WI38 (cell line): ENCODE measurements at regions not wholly inside any gene's neighbourhood (a gene's known extent, or its start where the extent isn't known, plus 50 kb on each side); places are given as distances from the start of the nearest gene placed in this dataset.

Source experiments
- H3K4me3 ChIP-seq: 2 replicates; pipeline ENCODE4 v1.5.1; 2011; ENCODE audit warnings: low read depth, mild to moderate bottlenecking, control low read depth, low read length
- CTCF ChIP-seq: IDR thresholded peaks from 2 replicates; pipeline ENCODE4 v1.5.1; 2012; ENCODE audit warnings: low read depth, mild to moderate bottlenecking, control low read depth, low read length

GRCh38 chr9:95724253-95724991, 151.1 kb upstream of the ERCC6L2 start:
- H3K4me3 ChIP-seq = no peak overlapping the region
- no peak for TF ChIP-seq CTCF

GRCh38 chr9:95722141-95722540, 153.3 kb upstream of the ERCC6L2 start:
- TF ChIP-seq CTCF = no peak
- H3K4me3 ChIP-seq = no peak overlapping the region

- no peak for TF ChIP-seq CTCF
Observed at GRCh38 chr9:95721061-95721531, 154.4 kb upstream of the ERCC6L2 start.

GRCh38 chr9:95720496-95720895, 155.0 kb upstream of the ERCC6L2 start:
- no peak overlapping the region for H3K4me3 ChIP-seq
- no peak for TF ChIP-seq CTCF

More at GRCh38 chr9:95721061-95721531, 154.4 kb upstream of the ERCC6L2 start:
- no peak overlapping the region for H3K4me3 ChIP-seq

- TF ChIP-seq CTCF = no peak
- H3K4me3 ChIP-seq = no peak overlapping the region
Observed at GRCh38 chr9:95719354-95719753, 156.1 kb upstream of the ERCC6L2 start.

- H3K4me3 ChIP-seq = no peak overlapping the region
- TF ChIP-seq CTCF = no peak
Observed at GRCh38 chr9:95718263-95718662, 157.2 kb upstream of the ERCC6L2 start.

GRCh38 chr9:95715868-95716435, 159.5 kb upstream of the ERCC6L2 start:
- no peak for TF ChIP-seq CTCF

More at GRCh38 chr9:95715868-95716435, 159.5 kb upstream of the ERCC6L2 start:
- no peak overlapping the region for H3K4me3 ChIP-seq
